GM12878 (cell line): ENCODE measurements at regions not wholly inside any gene's neighbourhood (a gene's known extent, or its start where the extent isn't known, plus 50 kb on each side); places are given as distances from the start of the nearest gene placed in this dataset.

Source experiments
- BCL11A ChIP-seq: IDR thresholded peaks from 2 replicates; pipeline ENCODE4 v1.6.1; 2011; ENCODE audit warnings: low read depth, low read length
- CBFB ChIP-seq: IDR thresholded peaks from 2 replicates; pipeline ENCODE4 v1.6.1; 2016; ENCODE audit warnings: antibody characterized with exemption, low read depth
- CEBPB ChIP-seq, 2 experiments: fragments of 150-350 bp in 1 of 2; IDR thresholded peaks; 2 replicates each; pipeline ENCODE4 v1.6.1; 2012 to 2014; ENCODE audit warnings: low read depth in 2 of 2, low read length in 2 of 2, borderline replicate concordance in 1 of 2, inconsistent platforms in 1 of 2
- CHD4 ChIP-seq: fragments of 200-600 bp; sonication (generic); IDR thresholded peaks from 2 replicates; pipeline ENCODE4 v1.6.1; 2016; ENCODE audit warnings: mild to moderate bottlenecking
- EP300 ChIP-seq, 2 experiments: fragments of 150-350 bp in 1 of 2; IDR thresholded peaks; 2 replicates each; pipeline ENCODE4 v1.6.1; 2011 to 2012; ENCODE audit warnings: low read depth in 2 of 2, low read length in 2 of 2, borderline replicate concordance in 1 of 2, improper control_type of control experiment in 1 of 2, inconsistent platforms in 1 of 2; ENCODE audit not compliant: control insufficient read depth in 1 of 2
- ESRRA ChIP-seq: IDR thresholded peaks from 2 replicates; pipeline ENCODE4 v1.6.1; 2012; ENCODE audit warnings: mild to moderate bottlenecking, low read length, improper control_type of control experiment
- MXI1 ChIP-seq: fragments of 150-350 bp; IDR thresholded peaks from 2 replicates; pipeline ENCODE4 v1.6.1; 2011; ENCODE audit warnings: low read depth, mild to moderate bottlenecking, inconsistent platforms, low read length, improper control_type of control experiment
- POLR2A ChIP-seq: IDR thresholded peaks from 2 replicates; pipeline ENCODE4 v1.6.1; 2011; ENCODE audit warnings: low read depth, mild to moderate bottlenecking, low read length
- RFX5 ChIP-seq: IDR thresholded peaks from 2 replicates; pipeline ENCODE4 v1.6.1; 2011; ENCODE audit warnings: low read depth, low read length, improper control_type of control experiment
- TF ChIP-seq, protein P1 (sequence below): fragments of 450-650 bp; IDR thresholded peaks from 2 replicates; pipeline ENCODE4 v1.6.1; 2016; ENCODE audit warnings: mild to moderate bottlenecking
- TF ChIP-seq, protein P2 (sequence below): IDR thresholded peaks from 2 replicates; pipeline ENCODE4 v1.6.1; 2012; ENCODE audit warnings: low read depth, low read length, improper control_type of control experiment
- TF ChIP-seq, protein P3 (sequence below): IDR thresholded peaks from 2 replicates; pipeline ENCODE4 v1.6.1; 2012; ENCODE audit warnings: low read depth, low read length, improper control_type of control experiment
- TF ChIP-seq, protein P4 (sequence below): fragments of 450-650 bp; IDR thresholded peaks from 2 replicates; pipeline ENCODE4 v1.6.1; 2017; ENCODE audit warnings: mild to moderate bottlenecking, low read depth, inconsistent platforms; ENCODE audit not compliant: poor library complexity, severe bottlenecking
- TF ChIP-seq, protein P5 (sequence below), 3 experiments: IDR thresholded peaks in 2 of 3; conservative IDR thresholded peaks in 1 of 3; 2 replicates each; pipeline ENCODE4 v1.5.1; 2011; ENCODE audit warnings: low read depth in 3 of 3, low read length in 3 of 3, mild to moderate bottlenecking in 3 of 3, control low read depth in 2 of 3, moderate library complexity in 2 of 3, inconsistent platforms in 1 of 3, mixed read lengths in 1 of 3; ENCODE audit not compliant: control insufficient read depth in 2 of 3, insufficient read depth in 1 of 3; ENCODE audit errors: extremely low read depth in 1 of 3

DNA sequence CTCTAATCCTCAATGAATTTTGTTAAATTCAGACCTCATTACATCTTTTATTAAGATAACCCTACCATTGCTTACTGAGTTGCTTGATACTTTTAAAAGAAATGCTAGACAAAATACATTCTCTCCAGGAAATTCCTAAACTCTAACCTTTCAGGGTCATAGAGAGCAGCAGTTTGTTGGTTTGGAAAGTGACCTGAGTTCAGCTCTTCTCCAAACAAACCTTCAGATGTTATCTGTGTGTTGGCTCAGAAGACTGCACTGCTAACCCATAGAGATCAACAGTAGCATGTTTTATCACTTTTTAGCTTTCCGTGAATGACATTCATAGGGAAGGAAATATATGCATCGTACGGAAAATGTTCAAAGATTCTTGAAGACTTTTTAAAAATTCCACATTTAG lies 101.8 kb upstream of the VEGFC start:
- no peak for TF ChIP-seq EP300 (IDR thresholded peaks at IDR 0.05; ENCODE audit: borderline replicate concordance in 1 of 2, control insufficient read depth in 1 of 2, low read depth in 2 of 2, low read length in 2 of 2)
- no peak for TF ChIP-seq CEBPB (IDR thresholded peaks at IDR 0.05; ENCODE audit: borderline replicate concordance in 1 of 2, low read depth in 2 of 2, low read length in 2 of 2)
- TF ChIP-seq POLR2A: no peak
- no peak for TF ChIP-seq MXI1
- TF ChIP-seq, protein P1, sequence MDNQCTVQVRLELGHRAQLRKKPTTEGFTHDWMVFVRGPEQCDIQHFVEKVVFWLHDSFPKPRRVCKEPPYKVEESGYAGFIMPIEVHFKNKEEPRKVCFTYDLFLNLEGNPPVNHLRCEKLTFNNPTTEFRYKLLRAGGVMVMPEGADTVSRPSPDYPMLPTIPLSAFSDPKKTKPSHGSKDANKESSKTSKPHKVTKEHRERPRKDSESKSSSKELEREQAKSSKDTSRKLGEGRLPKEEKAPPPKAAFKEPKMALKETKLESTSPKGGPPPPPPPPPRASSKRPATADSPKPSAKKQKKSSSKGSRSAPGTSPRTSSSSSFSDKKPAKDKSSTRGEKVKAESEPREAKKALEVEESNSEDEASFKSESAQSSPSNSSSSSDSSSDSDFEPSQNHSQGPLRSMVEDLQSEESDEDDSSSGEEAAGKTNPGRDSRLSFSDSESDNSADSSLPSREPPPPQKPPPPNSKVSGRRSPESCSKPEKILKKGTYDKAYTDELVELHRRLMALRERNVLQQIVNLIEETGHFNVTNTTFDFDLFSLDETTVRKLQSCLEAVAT: no peak
- TF ChIP-seq, protein P2, sequence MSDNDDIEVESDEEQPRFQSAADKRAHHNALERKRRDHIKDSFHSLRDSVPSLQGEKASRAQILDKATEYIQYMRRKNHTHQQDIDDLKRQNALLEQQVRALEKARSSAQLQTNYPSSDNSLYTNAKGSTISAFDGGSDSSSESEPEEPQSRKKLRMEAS: no peak
- no peak for TF ChIP-seq RFX5
- no peak for TF ChIP-seq ESRRA
- TF ChIP-seq CBFB: no peak
- TF ChIP-seq, protein P3, sequence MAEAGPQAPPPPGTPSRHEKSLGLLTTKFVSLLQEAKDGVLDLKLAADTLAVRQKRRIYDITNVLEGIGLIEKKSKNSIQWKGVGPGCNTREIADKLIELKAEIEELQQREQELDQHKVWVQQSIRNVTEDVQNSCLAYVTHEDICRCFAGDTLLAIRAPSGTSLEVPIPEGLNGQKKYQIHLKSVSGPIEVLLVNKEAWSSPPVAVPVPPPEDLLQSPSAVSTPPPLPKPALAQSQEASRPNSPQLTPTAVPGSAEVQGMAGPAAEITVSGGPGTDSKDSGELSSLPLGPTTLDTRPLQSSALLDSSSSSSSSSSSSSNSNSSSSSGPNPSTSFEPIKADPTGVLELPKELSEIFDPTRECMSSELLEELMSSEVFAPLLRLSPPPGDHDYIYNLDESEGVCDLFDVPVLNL: no peak
- TF ChIP-seq, protein P4, sequence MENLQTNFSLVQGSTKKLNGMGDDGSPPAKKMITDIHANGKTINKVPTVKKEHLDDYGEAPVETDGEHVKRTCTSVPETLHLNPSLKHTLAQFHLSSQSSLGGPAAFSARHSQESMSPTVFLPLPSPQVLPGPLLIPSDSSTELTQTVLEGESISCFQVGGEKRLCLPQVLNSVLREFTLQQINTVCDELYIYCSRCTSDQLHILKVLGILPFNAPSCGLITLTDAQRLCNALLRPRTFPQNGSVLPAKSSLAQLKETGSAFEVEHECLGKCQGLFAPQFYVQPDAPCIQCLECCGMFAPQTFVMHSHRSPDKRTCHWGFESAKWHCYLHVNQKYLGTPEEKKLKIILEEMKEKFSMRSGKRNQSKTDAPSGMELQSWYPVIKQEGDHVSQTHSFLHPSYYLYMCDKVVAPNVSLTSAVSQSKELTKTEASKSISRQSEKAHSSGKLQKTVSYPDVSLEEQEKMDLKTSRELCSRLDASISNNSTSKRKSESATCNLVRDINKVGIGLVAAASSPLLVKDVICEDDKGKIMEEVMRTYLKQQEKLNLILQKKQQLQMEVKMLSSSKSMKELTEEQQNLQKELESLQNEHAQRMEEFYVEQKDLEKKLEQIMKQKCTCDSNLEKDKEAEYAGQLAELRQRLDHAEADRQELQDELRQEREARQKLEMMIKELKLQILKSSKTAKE: no peak
- TF ChIP-seq CHD4: no peak
- no peak for TF ChIP-seq BCL11A
- TF ChIP-seq, protein P5, sequence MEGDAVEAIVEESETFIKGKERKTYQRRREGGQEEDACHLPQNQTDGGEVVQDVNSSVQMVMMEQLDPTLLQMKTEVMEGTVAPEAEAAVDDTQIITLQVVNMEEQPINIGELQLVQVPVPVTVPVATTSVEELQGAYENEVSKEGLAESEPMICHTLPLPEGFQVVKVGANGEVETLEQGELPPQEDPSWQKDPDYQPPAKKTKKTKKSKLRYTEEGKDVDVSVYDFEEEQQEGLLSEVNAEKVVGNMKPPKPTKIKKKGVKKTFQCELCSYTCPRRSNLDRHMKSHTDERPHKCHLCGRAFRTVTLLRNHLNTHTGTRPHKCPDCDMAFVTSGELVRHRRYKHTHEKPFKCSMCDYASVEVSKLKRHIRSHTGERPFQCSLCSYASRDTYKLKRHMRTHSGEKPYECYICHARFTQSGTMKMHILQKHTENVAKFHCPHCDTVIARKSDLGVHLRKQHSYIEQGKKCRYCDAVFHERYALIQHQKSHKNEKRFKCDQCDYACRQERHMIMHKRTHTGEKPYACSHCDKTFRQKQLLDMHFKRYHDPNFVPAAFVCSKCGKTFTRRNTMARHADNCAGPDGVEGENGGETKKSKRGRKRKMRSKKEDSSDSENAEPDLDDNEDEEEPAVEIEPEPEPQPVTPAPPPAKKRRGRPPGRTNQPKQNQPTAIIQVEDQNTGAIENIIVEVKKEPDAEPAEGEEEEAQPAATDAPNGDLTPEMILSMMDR (IDR thresholded peaks at IDR 0.05 in 2 of 3, conservative IDR thresholded peaks at IDR 0.05 in 1 of 3; ENCODE audit: control insufficient read depth in 2 of 3, extremely low read depth in 1 of 3, insufficient read depth in 1 of 3, low read depth in 3 of 3, low read length in 3 of 3): no peak
